SK-N-SH (cell line): ENCODE measurements at regions not wholly inside any gene's neighbourhood (a gene's known extent, or its start where the extent isn't known, plus 50 kb on each side); places are given as distances from the start of the nearest gene placed in this dataset.

ENCODE experiments used
- CTCF ChIA-PET: fragments of 300-600, 350-600 bp; formaldehyde crosslinking; extraction: SDS; loops from one replicate; lab custom pipeline; 2021; lab: Yijun Ruan, JAX
- POLR2A ChIA-PET: fragments of 350-600 bp; sonication (Branson Sonifier 250); formaldehyde crosslinking; extraction: SDS; loops from one replicate; lab custom pipeline; 2020; ENCODE audit warnings: antibody characterized with exemption, inconsistent platforms; lab: Yijun Ruan, JAX
- DNase-seq: peaks from one replicate; pipeline ENCODE4 v3.0.0; 2012
- H2AFZ ChIP-seq: fragments of 200-600 bp; sonication (generic); 2 replicates; pipeline ENCODE4 v1.8.1; 2016; ENCODE audit warnings: antibody characterized with exemption, mild to moderate bottlenecking, low read depth
- H3F3A ChIP-seq: fragments of 200-600 bp; sonication (generic); replicated peaks from 2 replicates; pipeline ENCODE3; 2016; ENCODE audit warnings: antibody characterized with exemption, mild to moderate bottlenecking; ENCODE audit not compliant: insufficient read depth
- H3K27ac ChIP-seq, 2 experiments: fragments of 200-500 bp in 1 of 2; fragments of 200-600 bp in 1 of 2; sonication (Bioruptor generic) in 1 of 2; sonication (generic), shearing (Covaris generic) in 1 of 2; 2 replicates each; pipeline versions ENCODE4 v1.5.1 to v1.6.1; 2014 to 2016; ENCODE audit warnings: low read depth in 2 of 2, inconsistent platforms in 1 of 2, low read length in 1 of 2, mild to moderate bottlenecking in 1 of 2, mixed read lengths in 1 of 2
- H3K27me3 ChIP-seq: fragments of 200-600 bp; sonication (generic), shearing (Covaris generic); 2 replicates; pipeline ENCODE4 v1.6.1; 2016; ENCODE audit warnings: mixed run types; ENCODE audit not compliant: insufficient read depth
- H3K36me3 ChIP-seq, 2 experiments: fragments of 200-500 bp in 1 of 2; fragments of 200-600 bp in 1 of 2; sonication (Bioruptor generic) in 1 of 2; sonication (generic) in 1 of 2; replicated peaks in 1 of 2; 2 replicates each; pipeline versions ENCODE3 to v1.5.1; 2014 to 2016; ENCODE audit warnings: low read length in 1 of 2, mild to moderate bottlenecking in 1 of 2; ENCODE audit not compliant: insufficient read depth in 2 of 2, control insufficient read depth in 1 of 2
- H3K4me1 ChIP-seq, 2 experiments: fragments of 200-500 bp in 1 of 2; fragments of 200-600 bp in 1 of 2; sonication (Bioruptor generic) in 1 of 2; sonication (generic), shearing (Covaris generic) in 1 of 2; 2 replicates each; pipeline versions ENCODE4 v1.5.1 to v1.6.1; 2014 to 2016; ENCODE audit warnings: low read depth in 1 of 2, low read length in 1 of 2, mixed run types in 1 of 2; ENCODE audit not compliant: insufficient read depth in 2 of 2, control insufficient read depth in 1 of 2
- H3K4me2 ChIP-seq: fragments of 200-600 bp; sonication (generic), shearing (Covaris generic); 2 replicates; pipeline ENCODE4 v1.6.1; 2017; ENCODE audit warnings: mixed run types
- H3K4me3 ChIP-seq, 2 experiments: fragments of 200-500 bp in 1 of 2; fragments of 200-600 bp in 1 of 2; sonication (Bioruptor generic) in 1 of 2; sonication (generic), shearing (Covaris generic) in 1 of 2; 2 replicates each; pipeline versions ENCODE4 v1.5.1 to v1.8.1; 2014 to 2016; ENCODE audit warnings: low read depth in 2 of 2, inconsistent platforms in 1 of 2, low read length in 1 of 2, mild to moderate bottlenecking in 1 of 2, mixed read lengths in 1 of 2, moderate library complexity in 1 of 2
- H3K79me2 ChIP-seq: fragments of 200-600 bp; sonication (generic); 2 replicates; pipeline ENCODE4 v1.8.1; 2017; ENCODE audit warnings: mild to moderate bottlenecking; ENCODE audit not compliant: insufficient read depth
- H3K9ac ChIP-seq: fragments of 200-600 bp; sonication (generic); 2 replicates; pipeline ENCODE4 v1.6.1; 2017; ENCODE audit warnings: mixed run types
- H3K9me2 ChIP-seq: fragments of 200-600 bp; sonication (generic); 2 replicates; pipeline ENCODE4 v1.6.1; 2017; ENCODE audit warnings: mixed run types
- H3K9me3 ChIP-seq: fragments of 200-600 bp; sonication (generic); 2 replicates; pipeline ENCODE4 v1.6.1; 2017; ENCODE audit warnings: mixed run types, mild to moderate bottlenecking, moderate library complexity
- H4K20me1 ChIP-seq: fragments of 200-600 bp; sonication (generic); 2 replicates; pipeline ENCODE4 v1.6.1; 2017; ENCODE audit warnings: mild to moderate bottlenecking, mixed run types; ENCODE audit not compliant: insufficient read depth
- ELF1 ChIP-seq: IDR thresholded peaks from 2 replicates; pipeline ENCODE4 v1.4.0; 2012
- EZH2phosphoT487 ChIP-seq: fragments of 200-600 bp; sonication (generic); IDR thresholded peaks from 2 replicates; pipeline ENCODE4 v1.6.1; 2017; ENCODE audit warnings: low read depth, mixed run types, mild to moderate bottlenecking, antibody characterized with exemption, moderate library complexity, borderline replicate concordance
- FOSL2 ChIP-seq: IDR thresholded peaks from 2 replicates; pipeline ENCODE4 v1.4.0; 2012; ENCODE audit warnings: low read depth, mild to moderate bottlenecking, moderate library complexity, borderline replicate concordance
- FOXJ3 ChIP-seq: sonication (generic); formaldehyde crosslinking; IDR thresholded peaks from 2 replicates; pipeline ENCODE4 v1.5.1; 2020; ENCODE audit warnings: mild to moderate bottlenecking, missing genetic modification reagents
- FOXM1 ChIP-seq: IDR thresholded peaks from 2 replicates; pipeline ENCODE4 v1.4.0; 2012; ENCODE audit warnings: low read depth, mild to moderate bottlenecking
- JUND ChIP-seq: IDR thresholded peaks from 2 replicates; pipeline ENCODE4 v1.4.0; 2012
- MEF2A ChIP-seq: IDR thresholded peaks from 2 replicates; pipeline ENCODE4 v1.4.0; 2012; ENCODE audit warnings: low read depth, borderline replicate concordance
- MXI1 ChIP-seq: IDR thresholded peaks from 2 replicates; pipeline ENCODE4 v1.6.1; 2012; ENCODE audit warnings: mild to moderate bottlenecking, low read depth, low read length, improper control_type of control experiment
- POLR2AphosphoS5 ChIP-seq: IDR thresholded peaks from 2 replicates; pipeline ENCODE4 v1.6.1; 2012; ENCODE audit warnings: low read depth, low read length
- RCOR1 ChIP-seq: fragments of 150-350 bp; IDR thresholded peaks from 2 replicates; pipeline ENCODE4 v1.6.1; 2017; ENCODE audit warnings: antibody characterized with exemption, low read length
- RFX5 ChIP-seq: IDR thresholded peaks from 2 replicates; pipeline ENCODE4 v1.6.1; 2012; ENCODE audit warnings: mild to moderate bottlenecking, improper control_type of control experiment, low read length
- SIN3A ChIP-seq: IDR thresholded peaks from 2 replicates; pipeline ENCODE4 v1.6.1; 2012; ENCODE audit warnings: low read depth, mild to moderate bottlenecking, low read length, moderate library complexity, borderline replicate concordance
- TAF1 ChIP-seq: IDR thresholded peaks from 2 replicates; pipeline ENCODE4 v1.6.1; 2012; ENCODE audit warnings: low read depth, mild to moderate bottlenecking, low read length, moderate library complexity, borderline replicate concordance
- TEAD4 ChIP-seq: IDR thresholded peaks from 2 replicates; pipeline ENCODE4 v1.4.0; 2012; ENCODE audit warnings: mild to moderate bottlenecking, borderline replicate concordance; ENCODE audit not compliant: insufficient read depth
- USF1 ChIP-seq: IDR thresholded peaks from 2 replicates; pipeline ENCODE4 v1.4.0; 2012; ENCODE audit warnings: low read depth, borderline replicate concordance
- YY1 ChIP-seq: IDR thresholded peaks from 2 replicates; pipeline ENCODE4 v1.4.0; 2012; ENCODE audit warnings: low read depth, mild to moderate bottlenecking
- WGBS: methylation state at CpG from one replicate; pipeline ENCODE4 v1.1.6; 2017; ENCODE audit warnings: low lambda C conversion rate; 5-methylcytosine and 5-hydroxymethylcytosine counted together
- TF ChIP-seq, protein P1 (sequence below): IDR thresholded peaks from 2 replicates; pipeline ENCODE4; 2012
- TF ChIP-seq, protein P2 (sequence below): IDR thresholded peaks from 2 replicates; pipeline ENCODE4 v1.4.0; 2012; ENCODE audit warnings: low read depth
- TF ChIP-seq, protein P3 (sequence below): IDR thresholded peaks from 2 replicates; pipeline ENCODE4 v1.6.1; 2012; ENCODE audit warnings: mild to moderate bottlenecking, low read depth, low read length, moderate library complexity

GRCh38 chr9:23551929-23552707 is 273.9 kb downstream of the ELAVL2 start (continued):
- no peak for TF ChIP-seq RFX5

DNA sequence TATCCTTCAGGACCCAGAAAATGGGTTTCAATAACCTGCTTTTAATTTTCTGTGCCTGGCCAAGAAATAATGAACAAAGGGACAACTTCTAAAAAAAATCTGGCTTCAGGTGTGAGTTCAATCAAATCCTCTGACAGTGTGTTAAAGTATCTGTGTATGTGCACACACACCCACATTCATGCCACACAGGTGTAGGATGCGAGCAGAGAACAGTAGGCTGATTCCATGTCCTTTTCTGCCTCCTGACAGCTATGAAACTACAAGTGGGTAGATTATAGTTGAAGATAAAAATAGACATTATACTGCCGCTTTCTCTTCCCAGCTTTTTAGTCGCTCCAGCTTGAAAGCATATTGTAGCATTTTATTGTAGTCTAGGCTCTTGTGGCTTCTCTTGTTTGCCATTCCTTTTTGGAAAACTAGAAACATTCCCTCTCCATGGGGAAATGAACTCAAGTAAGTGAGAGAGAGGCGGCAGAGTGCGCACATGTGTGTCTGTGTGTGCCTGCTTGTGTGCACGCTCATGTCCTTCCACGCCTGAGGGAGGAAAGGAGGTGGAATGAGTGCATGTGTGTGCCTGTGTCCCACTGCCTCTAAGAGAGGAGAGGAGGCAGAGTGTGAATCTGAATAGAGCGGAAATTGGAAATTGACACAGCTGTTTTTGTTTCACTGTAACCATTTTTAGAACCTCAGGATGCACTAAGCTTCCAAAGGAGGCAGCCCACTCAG is 273.0 kb downstream of the ELAVL2 start:
- no peak for TF ChIP-seq FOSL2
- TF ChIP-seq SIN3A, result no peak
- TF ChIP-seq USF1, result no peak
- TF ChIP-seq TEAD4, result no peak
- TF ChIP-seq EZH2phosphoT487, result no peak
- TF ChIP-seq MXI1, result no peak
- TF ChIP-seq TAF1, result no peak
- TF ChIP-seq YY1, result no peak
- TF ChIP-seq RCOR1, result no peak
- ChIA-PET CTCF (no interaction called here), POLR2A (no interaction called here)

DNA sequence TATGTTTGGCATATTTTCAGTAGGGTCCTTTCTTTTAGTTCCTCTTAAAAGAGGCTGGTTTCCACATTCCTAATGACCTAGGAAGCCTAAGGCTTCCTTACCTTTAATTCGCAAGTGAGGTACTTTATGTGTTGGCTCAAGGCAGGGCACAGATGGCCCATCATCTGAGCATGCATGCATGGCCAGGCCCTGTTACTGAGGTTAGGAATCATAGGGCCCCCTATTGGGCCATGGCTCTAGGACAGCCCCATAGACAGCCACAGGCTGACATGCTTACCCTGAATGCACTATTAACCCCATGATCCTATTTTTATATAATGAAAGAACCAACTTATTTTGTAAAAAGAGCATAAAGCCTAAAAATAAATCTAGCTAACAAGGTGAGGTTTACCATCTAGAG is 271.4 kb downstream of the ELAVL2 start:
- 29% methylated on average over 1 of the region's 1 CpG for WGBS
- Histone ChIP-seq H3K4me2 (no peak overlapping the region), H3K4me3 (no peak overlapping the region), H3K27me3 (no peaks in the 10 kb centered on the region), H4K20me1 (no peaks in the 10 kb centered on the region), H3K9me3 (no peaks in the 10 kb centered on the region), H3K9ac (no peak overlapping the region), H3K27ac (no peak overlapping the region), H3K79me2 (no peaks in the 10 kb centered on the region), H2AFZ (no peak overlapping the region), H3K4me1 (peaks cover 0 to 7% of the 10 kb centered on the region in 2 experiments; a peak in 1 of 4 replicates), H3F3A (no peaks in the 10 kb centered on the region), H3K36me3 (no peaks in the 10 kb centered on the region), H3K9me2 (no peaks in the 10 kb centered on the region)
- CTCF ChIA-PET, result no interaction called here
- POLR2A ChIA-PET, result no interaction called here
- DNase-seq, result no peak
- no peak for TF ChIP-seq TEAD4
- TF ChIP-seq RCOR1, result no peak
- TF ChIP-seq POLR2AphosphoS5, result no peak
- TF ChIP-seq, protein P1, sequence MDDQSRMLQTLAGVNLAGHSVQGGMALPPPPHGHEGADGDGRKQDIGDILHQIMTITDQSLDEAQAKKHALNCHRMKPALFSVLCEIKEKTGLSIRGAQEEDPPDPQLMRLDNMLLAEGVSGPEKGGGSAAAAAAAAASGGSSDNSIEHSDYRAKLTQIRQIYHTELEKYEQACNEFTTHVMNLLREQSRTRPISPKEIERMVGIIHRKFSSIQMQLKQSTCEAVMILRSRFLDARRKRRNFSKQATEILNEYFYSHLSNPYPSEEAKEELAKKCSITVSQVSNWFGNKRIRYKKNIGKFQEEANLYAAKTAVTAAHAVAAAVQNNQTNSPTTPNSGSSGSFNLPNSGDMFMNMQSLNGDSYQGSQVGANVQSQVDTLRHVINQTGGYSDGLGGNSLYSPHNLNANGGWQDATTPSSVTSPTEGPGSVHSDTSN, result no peak
- TF ChIP-seq TAF1, result no peak
- TF ChIP-seq ELF1, result no peak
- TF ChIP-seq, protein P2, sequence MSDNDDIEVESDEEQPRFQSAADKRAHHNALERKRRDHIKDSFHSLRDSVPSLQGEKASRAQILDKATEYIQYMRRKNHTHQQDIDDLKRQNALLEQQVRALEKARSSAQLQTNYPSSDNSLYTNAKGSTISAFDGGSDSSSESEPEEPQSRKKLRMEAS, result no peak
- no peak for TF ChIP-seq FOXJ3 (CRISPR knock-in tag)
- no peak for TF ChIP-seq EZH2phosphoT487
- TF ChIP-seq, protein P3, sequence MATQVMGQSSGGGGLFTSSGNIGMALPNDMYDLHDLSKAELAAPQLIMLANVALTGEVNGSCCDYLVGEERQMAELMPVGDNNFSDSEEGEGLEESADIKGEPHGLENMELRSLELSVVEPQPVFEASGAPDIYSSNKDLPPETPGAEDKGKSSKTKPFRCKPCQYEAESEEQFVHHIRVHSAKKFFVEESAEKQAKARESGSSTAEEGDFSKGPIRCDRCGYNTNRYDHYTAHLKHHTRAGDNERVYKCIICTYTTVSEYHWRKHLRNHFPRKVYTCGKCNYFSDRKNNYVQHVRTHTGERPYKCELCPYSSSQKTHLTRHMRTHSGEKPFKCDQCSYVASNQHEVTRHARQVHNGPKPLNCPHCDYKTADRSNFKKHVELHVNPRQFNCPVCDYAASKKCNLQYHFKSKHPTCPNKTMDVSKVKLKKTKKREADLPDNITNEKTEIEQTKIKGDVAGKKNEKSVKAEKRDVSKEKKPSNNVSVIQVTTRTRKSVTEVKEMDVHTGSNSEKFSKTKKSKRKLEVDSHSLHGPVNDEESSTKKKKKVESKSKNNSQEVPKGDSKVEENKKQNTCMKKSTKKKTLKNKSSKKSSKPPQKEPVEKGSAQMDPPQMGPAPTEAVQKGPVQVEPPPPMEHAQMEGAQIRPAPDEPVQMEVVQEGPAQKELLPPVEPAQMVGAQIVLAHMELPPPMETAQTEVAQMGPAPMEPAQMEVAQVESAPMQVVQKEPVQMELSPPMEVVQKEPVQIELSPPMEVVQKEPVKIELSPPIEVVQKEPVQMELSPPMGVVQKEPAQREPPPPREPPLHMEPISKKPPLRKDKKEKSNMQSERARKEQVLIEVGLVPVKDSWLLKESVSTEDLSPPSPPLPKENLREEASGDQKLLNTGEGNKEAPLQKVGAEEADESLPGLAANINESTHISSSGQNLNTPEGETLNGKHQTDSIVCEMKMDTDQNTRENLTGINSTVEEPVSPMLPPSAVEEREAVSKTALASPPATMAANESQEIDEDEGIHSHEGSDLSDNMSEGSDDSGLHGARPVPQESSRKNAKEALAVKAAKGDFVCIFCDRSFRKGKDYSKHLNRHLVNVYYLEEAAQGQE, result no peak
- no peak for TF ChIP-seq FOXM1
- TF ChIP-seq SIN3A, result no peak
- TF ChIP-seq JUND, result no peak
- TF ChIP-seq YY1, result no peak
- TF ChIP-seq MEF2A, result no peak

More for the DNA sequence above, 273.0 kb downstream of the ELAVL2 start:
- Histone ChIP-seq H3K79me2 (no peaks in the 10 kb centered on the region), H3K27ac (no peak overlapping the region), H3K27me3 (no peaks in the 10 kb centered on the region), H3K9me3 (no peaks in the 10 kb centered on the region), H2AFZ (no peak overlapping the region), H3K36me3 (no peaks in the 10 kb centered on the region), H3K4me3 (no peak overlapping the region), H3K4me2 (no peak overlapping the region), H3F3A (no peaks in the 10 kb centered on the region), H3K9ac (no peak overlapping the region), H4K20me1 (no peaks in the 10 kb centered on the region), H3K9me2 (no peaks in the 10 kb centered on the region), H3K4me1 (peaks cover 0 to 7% of the 10 kb centered on the region in 2 experiments; a peak in 1 of 4 replicates)
- no peak for DNase-seq
- WGBS, result 45% methylated on average over 8 of the region's 8 CpGs
